ENCODE measurements at regions not wholly inside any gene's neighbourhood (a gene's known extent, or its start where the extent isn't known, plus 50 kb on each side); places are given as distances from the start of the nearest gene placed in this dataset.
"Not testable (repeated sequence)": the region's sequence is repeated elsewhere in the genome, so short reads cannot be mapped to it uniquely, and the experiment has no call there.

DNA sequence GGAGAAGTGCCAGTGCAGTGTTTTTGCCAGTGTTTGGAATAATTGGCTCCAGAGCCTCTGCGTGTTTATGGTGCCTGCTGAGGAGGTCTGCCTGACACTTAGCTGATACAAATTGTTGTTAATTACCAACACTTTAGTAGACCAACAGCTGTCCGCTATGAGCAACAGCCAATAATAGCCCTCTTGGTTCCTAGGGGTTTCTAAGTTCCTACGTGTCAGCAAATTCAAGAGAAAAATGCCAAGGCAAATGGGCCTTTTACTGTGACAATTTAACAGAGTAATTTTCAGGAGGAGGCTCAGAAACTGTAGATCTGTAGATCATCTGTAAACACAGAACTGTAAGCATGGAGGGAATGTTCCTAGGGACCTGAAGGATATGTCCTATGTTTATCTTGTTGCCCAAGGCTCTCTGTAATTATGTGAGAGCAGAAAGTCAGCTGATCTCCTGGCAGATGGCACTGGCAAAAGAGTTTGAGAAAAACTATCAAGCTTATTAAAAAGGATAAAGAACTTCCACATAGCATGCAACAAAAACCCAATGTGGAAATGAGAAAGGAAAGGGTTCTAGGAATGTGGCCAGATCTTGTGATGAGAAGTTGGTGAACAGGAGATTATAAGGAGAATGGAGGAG lies 157.7 kb downstream of the GJA1 start:
- in situ Hi-C loops (cut with HindIII; ENCODE audit: low sequenced_read_pairs), result no loop called here

- in situ Hi-C loops (cut with HindIII; ENCODE audit: low sequenced_read_pairs), result no loop called here
Measured at GRCh38 chr6:121594053-121594452, 158.6 kb downstream of the GJA1 start.

DNA sequence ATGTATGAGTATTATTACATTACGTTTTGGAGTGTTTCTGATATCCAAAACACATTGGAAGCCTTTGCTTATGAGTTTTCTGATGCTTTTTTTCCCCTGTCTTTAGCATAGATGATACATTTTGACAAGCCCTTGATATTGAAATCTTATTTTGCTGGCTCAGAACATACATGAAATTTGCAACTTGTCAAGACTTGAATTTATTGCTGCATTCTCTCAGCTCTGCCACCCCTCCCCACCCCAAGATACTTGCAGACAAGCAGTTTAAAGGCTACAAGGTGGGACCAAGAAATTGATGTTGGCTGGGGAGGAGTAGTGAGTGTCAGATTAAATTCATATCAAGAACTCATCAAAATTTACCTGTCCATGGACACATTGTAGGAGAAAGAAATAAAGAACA lies 160.2 kb downstream of the GJA1 start:
- in situ Hi-C loops (cut with HindIII; ENCODE audit: low sequenced_read_pairs), result no loop called here

GRCh38 chr6:121596441-121596840 lies 161.0 kb downstream of the GJA1 start:
- in situ Hi-C loops (cut with HindIII; ENCODE audit: low sequenced_read_pairs), result no loop called here

DNA sequence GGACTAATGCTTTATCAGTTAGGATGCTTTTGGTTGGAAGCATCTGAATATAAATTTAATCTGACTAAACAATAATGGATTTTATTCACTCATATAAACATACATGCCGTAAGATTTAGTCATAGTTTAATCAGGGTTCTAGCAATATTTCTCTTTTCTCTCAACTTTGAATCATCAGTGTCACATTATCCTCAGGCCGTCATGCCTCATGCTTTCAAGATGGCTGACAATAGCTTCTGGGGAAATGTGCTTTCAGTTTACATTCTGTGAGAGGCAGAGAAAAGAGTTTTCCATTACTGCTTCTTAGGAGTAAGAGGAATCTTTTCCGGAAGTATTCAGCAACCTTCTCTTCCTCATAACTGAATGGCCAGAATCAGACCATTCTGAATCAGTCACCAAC lies 162.2 kb downstream of the GJA1 start:
- in situ Hi-C loops (cut with HindIII; ENCODE audit: low sequenced_read_pairs), result no loop called here

DNA sequence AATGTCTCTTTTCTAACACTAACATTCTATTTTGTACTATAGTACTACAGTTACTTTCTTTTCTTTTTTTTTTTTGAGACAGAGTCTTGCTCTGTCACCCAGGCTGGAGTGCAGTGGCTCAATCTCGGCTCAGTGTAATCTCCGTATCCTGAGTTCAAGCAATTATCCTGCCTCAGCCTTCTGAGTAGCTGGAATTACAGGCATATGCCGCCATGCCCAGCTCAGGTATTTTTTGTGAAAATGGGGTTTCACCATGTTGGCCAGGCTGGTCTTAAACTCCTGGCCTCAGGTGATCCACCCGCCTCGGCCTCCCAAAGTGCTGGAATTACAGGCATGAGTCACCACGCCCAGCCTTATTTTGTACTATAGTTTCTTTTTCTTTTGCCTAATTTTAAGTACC lies 163.9 kb downstream of the GJA1 start:
- in situ Hi-C loops (cut with HindIII; ENCODE audit: low sequenced_read_pairs), result not testable (repeated sequence)

- in situ Hi-C loops (cut with HindIII; ENCODE audit: low sequenced_read_pairs), result no loop called here
Measured at GRCh38 chr6:121600389-121601168, 165.1 kb downstream of the GJA1 start.

DNA sequence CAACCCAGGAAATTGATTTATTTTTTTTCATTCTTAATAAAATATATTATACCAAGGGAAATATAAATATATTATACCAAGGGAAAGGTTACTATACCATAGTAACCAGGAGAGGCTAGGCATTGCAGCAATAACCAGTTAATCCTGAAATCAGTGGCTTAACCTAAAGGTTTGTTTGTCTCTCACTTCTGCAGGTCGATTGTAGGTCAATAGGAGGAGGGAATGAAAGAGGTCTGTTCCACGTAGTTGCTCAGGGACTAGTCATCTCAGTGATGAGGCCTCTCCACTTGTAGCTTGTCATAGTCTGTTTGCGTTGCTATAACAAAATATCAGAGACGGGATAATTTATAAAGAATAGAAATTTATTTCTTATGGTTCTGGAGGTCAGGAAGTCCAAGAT lies 168.0 kb downstream of the GJA1 start:
- in situ Hi-C loops (cut with HindIII; ENCODE audit: low sequenced_read_pairs), result no loop called here

DNA sequence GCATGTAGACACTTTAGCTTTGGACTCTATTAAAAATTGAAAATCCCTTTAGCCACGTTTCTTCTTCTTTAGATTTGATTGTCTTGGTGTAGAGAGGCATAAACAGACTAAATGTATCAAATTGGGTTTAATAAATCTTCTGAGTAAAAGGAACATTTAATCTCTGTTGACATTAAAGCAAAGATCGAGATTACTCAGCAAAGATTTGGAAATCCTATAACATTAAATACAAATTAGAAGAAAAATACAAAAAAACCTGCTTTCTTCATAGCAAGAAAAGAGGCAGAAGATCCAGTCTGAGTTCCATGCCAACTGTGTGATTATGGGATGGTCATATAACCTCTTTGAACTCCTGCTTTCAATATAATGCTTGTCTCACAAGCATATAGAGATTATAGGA lies 172.3 kb downstream of the GJA1 start:
- in situ Hi-C loops (cut with HindIII; ENCODE audit: low sequenced_read_pairs), result no loop called here

- in situ Hi-C loops (cut with HindIII; ENCODE audit: low sequenced_read_pairs), result no loop called here
Measured at GRCh38 chr6:121608270-121608669, 172.8 kb downstream of the GJA1 start.

GRCh38 chr6:121609281-121609680 lies 173.8 kb downstream of the GJA1 start:
- in situ Hi-C loops (cut with HindIII; ENCODE audit: low sequenced_read_pairs), result no loop called here

DNA sequence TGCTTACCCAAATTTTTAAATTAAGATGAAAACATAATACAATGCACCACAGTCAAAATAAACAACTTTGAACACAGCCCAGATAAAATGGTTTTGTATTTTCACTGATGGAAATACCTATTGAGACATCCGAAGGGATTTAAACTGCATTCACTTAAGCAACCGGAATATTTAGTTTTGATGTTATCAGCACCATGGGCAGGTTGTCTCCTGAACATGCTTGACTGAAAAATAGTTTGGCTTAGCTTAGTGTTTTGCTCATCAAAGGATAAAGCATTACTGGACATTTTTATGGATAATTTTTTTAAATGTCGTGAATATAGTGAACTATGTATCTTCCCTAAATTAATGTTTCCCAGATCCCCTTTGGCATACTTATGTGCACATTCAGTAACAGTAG lies 177.5 kb downstream of the GJA1 start:
- in situ Hi-C loops (cut with HindIII; ENCODE audit: low sequenced_read_pairs), result no loop called here

DNA sequence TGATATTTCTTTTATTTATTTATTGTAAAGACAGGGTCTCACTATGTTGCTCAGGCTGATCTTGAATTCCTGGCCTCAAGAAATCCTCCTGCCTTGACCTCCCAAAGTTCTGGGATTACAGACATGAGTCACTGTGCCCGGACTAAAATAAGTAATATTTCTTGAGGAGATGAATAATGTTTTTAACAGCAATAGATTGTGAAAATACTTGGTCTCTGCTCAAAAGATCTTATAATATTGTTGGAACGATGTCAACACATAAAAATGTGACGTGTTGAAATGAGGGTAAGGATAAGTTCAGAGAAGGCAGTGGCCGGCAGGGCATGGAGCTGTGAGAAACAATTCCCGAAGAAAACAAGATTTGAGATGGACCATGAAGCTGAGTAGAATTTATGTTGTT lies 178.7 kb downstream of the GJA1 start:
- in situ Hi-C loops (cut with HindIII; ENCODE audit: low sequenced_read_pairs), result no loop called here

GRCh38 chr6:121615493-121615892 lies 180.0 kb downstream of the GJA1 start:
- in situ Hi-C loops (cut with HindIII; ENCODE audit: low sequenced_read_pairs), result no loop called here

GRCh38 chr6:121616406-121616805 lies 181.0 kb downstream of the GJA1 start:
- in situ Hi-C loops (cut with HindIII; ENCODE audit: low sequenced_read_pairs), result no loop called here

DNA sequence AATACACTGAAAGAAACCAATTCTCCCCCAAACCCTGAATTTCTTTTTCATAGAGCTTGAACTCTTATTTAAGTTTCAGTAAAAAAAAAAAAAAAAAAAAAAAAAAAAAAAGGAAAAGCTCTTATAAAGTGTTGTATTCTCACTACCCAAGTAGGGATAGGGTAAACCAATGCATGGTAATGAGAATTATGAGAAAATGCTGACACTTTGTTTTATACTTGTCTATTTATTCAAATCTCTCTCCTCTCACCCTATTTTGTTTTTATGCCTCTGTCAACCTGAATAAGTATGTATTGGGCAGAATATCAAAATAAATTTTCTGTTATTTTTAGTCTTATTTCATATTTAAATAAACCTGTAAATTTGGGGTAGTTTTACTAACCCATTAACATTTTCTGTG lies 181.9 kb downstream of the GJA1 start:
- in situ Hi-C loops (cut with HindIII; ENCODE audit: low sequenced_read_pairs), result no loop called here

- in situ Hi-C loops (cut with HindIII; ENCODE audit: low sequenced_read_pairs), result no loop called here
Measured at GRCh38 chr6:121619013-121619412, 183.6 kb downstream of the GJA1 start.

DNA sequence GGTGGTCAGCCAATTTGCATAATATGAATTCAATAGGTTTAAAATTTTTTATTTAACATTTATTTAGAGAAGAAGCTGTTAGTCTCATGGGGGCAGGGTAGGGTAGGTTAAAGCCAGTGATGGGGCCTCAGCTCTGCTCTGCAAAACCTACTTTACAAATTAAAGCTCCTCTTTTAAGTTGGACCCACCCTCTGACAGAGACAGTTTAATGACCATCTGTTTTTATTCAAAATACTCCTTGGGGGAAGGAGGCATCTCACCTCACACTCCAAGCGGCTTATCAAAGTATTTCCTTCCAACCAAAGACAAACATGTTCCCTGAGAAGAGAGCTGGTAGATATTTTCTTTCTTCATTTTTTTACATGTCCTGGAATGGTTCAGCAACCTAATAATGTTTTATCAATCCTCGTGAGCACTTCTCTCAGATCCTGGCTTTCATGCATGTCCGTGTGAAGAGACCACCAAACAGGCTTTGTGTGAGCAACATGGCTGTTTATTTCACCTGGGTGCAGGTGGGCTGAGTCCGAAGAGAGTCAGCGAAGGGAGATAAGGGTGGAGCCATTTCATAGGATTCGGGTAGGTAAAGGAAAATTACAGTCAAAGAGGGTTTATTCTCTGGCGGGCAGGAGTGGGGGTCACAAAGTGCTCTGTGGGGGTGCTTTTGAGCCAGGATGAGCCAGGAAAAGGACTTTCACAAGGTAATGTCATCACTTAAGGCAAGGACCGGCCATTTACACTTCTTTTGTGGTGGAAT lies 184.7 kb downstream of the GJA1 start:
- in situ Hi-C loops (cut with HindIII; ENCODE audit: low sequenced_read_pairs), result no loop called here

- in situ Hi-C loops (cut with HindIII; ENCODE audit: low sequenced_read_pairs), result no loop called here
Measured at GRCh38 chr6:121627761-121628160, 192.3 kb downstream of the GJA1 start.

DNA sequence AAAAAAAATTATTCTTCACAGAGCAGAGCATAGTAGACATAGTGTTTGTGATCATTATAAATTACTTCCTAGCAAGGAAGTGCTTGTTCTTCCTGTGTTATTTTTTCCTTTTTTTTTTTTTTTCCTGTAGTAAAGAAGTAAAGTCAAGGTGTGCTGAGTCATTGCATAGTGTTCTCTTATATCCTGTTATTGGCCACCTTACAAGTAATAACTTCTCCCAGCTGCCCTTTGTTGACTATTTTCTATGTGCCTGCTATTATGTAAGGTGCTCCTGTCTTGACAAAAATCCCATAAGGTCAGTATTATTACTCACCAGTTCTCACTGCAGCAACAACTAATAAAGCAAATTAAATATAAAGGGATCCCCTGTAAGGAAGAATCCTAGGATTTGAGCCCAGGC lies 195.3 kb downstream of the GJA1 start:
- in situ Hi-C loops (cut with HindIII; ENCODE audit: low sequenced_read_pairs), result no loop called here

- in situ Hi-C loops (cut with HindIII; ENCODE audit: low sequenced_read_pairs), result not testable (repeated sequence)
Measured at GRCh38 chr6:121631752-121632151, 196.3 kb downstream of the GJA1 start.

GRCh38 chr6:121633309-121633708 lies 197.9 kb downstream of the GJA1 start:
- in situ Hi-C loops (cut with HindIII; ENCODE audit: low sequenced_read_pairs), result no loop called here

All from DLD1 (cell line).